GM23248 (cell line): ENCODE measurements at regions not wholly inside any gene's neighbourhood (a gene's known extent, or its start where the extent isn't known, plus 50 kb on each side); places are given as distances from the start of the nearest gene placed in this dataset.
"Not testable (repeated sequence)": the region's sequence is repeated elsewhere in the genome, so short reads cannot be mapped to it uniquely, and the experiment has no call there.

Experiments used
- EZH2 ChIP-seq: fragments of 200-600 bp; sonication (generic); IDR thresholded peaks from 2 replicates; pipeline ENCODE4 v1.6.1; 2018; ENCODE audit warnings: antibody characterized with exemption, mild to moderate bottlenecking; ENCODE audit not compliant: insufficient read depth, poor library complexity, severe bottlenecking
- EZH2phosphoT487 ChIP-seq: fragments of 200-600 bp; sonication (generic); IDR thresholded peaks from 2 replicates; pipeline ENCODE4 v1.6.1; 2018; ENCODE audit warnings: antibody characterized with exemption, moderate library complexity, mild to moderate bottlenecking, low read depth; ENCODE audit not compliant: insufficient read depth

GRCh38 chr18:14693882-14694281, 54.1 kb upstream of the ANKRD30B start:
- TF ChIP-seq EZH2phosphoT487, EZH2: not testable (repeated sequence)
